Sigmoid colon (tissue), 4 donors: ENCODE measurements at regions not wholly inside any gene's neighbourhood (a gene's known extent, or its start where the extent isn't known, plus 50 kb on each side); places are given as distances from the start of the nearest gene placed in this dataset.

Experiments used
- CTCF ChIP-seq, 4 experiments: fragments of 450-650 bp in 3 of 4; fragments of 200-600 bp in 1 of 4; IDR thresholded peaks; one replicate each; pipeline ENCODE4 v1.5.1; 2016 to 2019; ENCODE audit warnings: antibody characterized with exemption in 4 of 4, mild to moderate bottlenecking in 3 of 4, moderate library complexity in 2 of 4
- EP300 ChIP-seq, 4 donors: sonication (generic); formaldehyde crosslinking; IDR thresholded peaks; one replicate each; pipeline ENCODE4 v1.6.1; 2017; ENCODE audit warnings: antibody characterized with exemption in 4 of 4
- POLR2A ChIP-seq, 2 donors: fragments of 450-650 bp; IDR thresholded peaks; one replicate each; pipeline ENCODE4 v1.6.1; 2016; ENCODE audit warnings: antibody characterized with exemption in 2 of 2, mild to moderate bottlenecking in 2 of 2, moderate library complexity in 2 of 2
- POLR2AphosphoS5 ChIP-seq, 4 donors: sonication (generic); formaldehyde crosslinking; IDR thresholded peaks; one replicate each; pipeline ENCODE4 v1.6.1; 2017; ENCODE audit warnings: antibody characterized with exemption in 4 of 4

GRCh38 chr9:116100711-116101121 lies 52.9 kb upstream of the PAPPA start:
- TF ChIP-seq POLR2A (IDR thresholded peaks at IDR 0.05): no peak
- TF ChIP-seq CTCF (IDR thresholded peaks at IDR 0.05): no peak
- no peak for TF ChIP-seq POLR2AphosphoS5 (IDR thresholded peaks at IDR 0.05)
- TF ChIP-seq EP300 (IDR thresholded peaks at IDR 0.05): no peak
